NCI-H1436 treated with DMSO at 0.1 percent for 48 hours (cell line): ENCODE measurements at regions not wholly inside any gene's neighbourhood (a gene's known extent, or its start where the extent isn't known, plus 50 kb on each side); places are given as distances from the start of the nearest gene placed in this dataset.
"Not testable (repeated sequence)": the region's sequence is repeated elsewhere in the genome, so short reads cannot be mapped to it uniquely, and the experiment has no call there.

ENCODE experiments used
- DNase-seq: peaks from one replicate; lab custom pipeline; 2025; lab: John Stamatoyannopoulos, UW

GRCh38 chr7:76971201-76971600 is 61.0 kb downstream of the SPDYE17 start:
- DNase-seq = not testable (repeated sequence)

- not testable (repeated sequence) for DNase-seq
These were observed 62.3 kb downstream of the SPDYE17 start for GRCh38 chr7:76969892-76970291.

GRCh38 chr7:76965731-76966548 is 66.2 kb downstream of the SPDYE17 start:
- DNase-seq = not testable (repeated sequence)

GRCh38 chr7:76964050-76964449 is 68.1 kb downstream of the SPDYE17 start:
- DNase-seq = not testable (repeated sequence)

GRCh38 chr7:76963061-76963460 is 69.1 kb downstream of the SPDYE17 start:
- not testable (repeated sequence) for DNase-seq

- not testable (repeated sequence) for DNase-seq
These were observed 71.7 kb downstream of the SPDYE17 start for GRCh38 chr7:76960400-76960986.

- not testable (repeated sequence) for DNase-seq
These were observed 72.4 kb downstream of the SPDYE17 start for GRCh38 chr7:76959573-76960399.

GRCh38 chr7:76956531-76956930 is 75.6 kb downstream of the SPDYE17 start:
- DNase-seq = not testable (repeated sequence)

- DNase-seq = not testable (repeated sequence)
These were observed 77.0 kb downstream of the SPDYE17 start for GRCh38 chr7:76955124-76955523.

- not testable (repeated sequence) for DNase-seq
These were observed 87.6 kb downstream of the SPDYE17 start for GRCh38 chr7:76944603-76945002.

GRCh38 chr7:76941809-76942765 is 90.1 kb downstream of the SPDYE17 start:
- DNase-seq = not testable (repeated sequence)

- DNase-seq = not testable (repeated sequence)
These were observed 94.4 kb downstream of the SPDYE17 start for GRCh38 chr7:76937781-76938180.

GRCh38 chr7:76937330-76937729 is 94.8 kb downstream of the SPDYE17 start:
- DNase-seq = not testable (repeated sequence)

- not testable (repeated sequence) for DNase-seq
These were observed 95.8 kb downstream of the SPDYE17 start for GRCh38 chr7:76936346-76936745.

- DNase-seq = not testable (repeated sequence)
These were observed 97.5 kb downstream of the SPDYE17 start for GRCh38 chr7:76934711-76935110.

- DNase-seq = not testable (repeated sequence)
These were observed 99.2 kb downstream of the SPDYE17 start for GRCh38 chr7:76932957-76933356.

GRCh38 chr7:76931441-76931840 is 100.7 kb downstream of the SPDYE17 start:
- DNase-seq = not testable (repeated sequence)

- not testable (repeated sequence) for DNase-seq
These were observed 101.7 kb downstream of the SPDYE17 start for GRCh38 chr7:76930416-76930815.

- DNase-seq = not testable (repeated sequence)
These were observed 103.4 kb downstream of the SPDYE17 start for GRCh38 chr7:76928751-76929150.

GRCh38 chr7:76927741-76928393 is 104.3 kb downstream of the SPDYE17 start:
- not testable (repeated sequence) for DNase-seq

GRCh38 chr7:76926416-76926815 is 105.7 kb downstream of the SPDYE17 start:
- not testable (repeated sequence) for DNase-seq
